Body of pancreas (tissue), 4 donors: ENCODE measurements at regions not wholly inside any gene's neighbourhood (a gene's known extent, or its start where the extent isn't known, plus 50 kb on each side); places are given as distances from the start of the nearest gene placed in this dataset.
"Not testable (repeated sequence)": the region's sequence is repeated elsewhere in the genome, so short reads cannot be mapped to it uniquely, and the experiment has no call there.

Experiments used
- ATAC-seq: fragments of 150-250 bp; one replicate; pipeline ENCODE4 v1.9.1; 2016
- DNase-seq, 4 donors: peaks; one replicate each; pipeline ENCODE4 v3.0.0-alpha.2; 2019
- H3K27ac ChIP-seq, 4 donors: fragments of 200-600 bp; sonication (generic); 1 replicate in 3 of 4; 2 replicates in 1 of 4; pipeline versions ENCODE4 v1.5.1 to v1.6.1; 2016 to 2019; ENCODE audit warnings: mild to moderate bottlenecking in 1 of 4, mixed read lengths in 1 of 4, moderate library complexity in 1 of 4
- H3K27me3 ChIP-seq, 2 donors: fragments of 200-600 bp; sonication (generic); one replicate each; pipeline ENCODE4 v1.6.0; 2016; ENCODE audit warnings: mild to moderate bottlenecking in 1 of 2
- H3K36me3 ChIP-seq, 2 donors: fragments of 200-600 bp; sonication (generic); replicated peaks in 1 of 2; 2 replicates each; pipeline ENCODE4 v1.5.1; 2016; ENCODE audit warnings: low read depth in 2 of 2; ENCODE audit not compliant: insufficient read depth in 1 of 2
- H3K4me1 ChIP-seq: fragments of 200-600 bp; sonication (generic); one replicate; pipeline ENCODE4 v1.6.0; 2016
- H3K4me3 ChIP-seq, 2 donors: fragments of 200-600 bp; sonication (generic); 1 replicate in 1 of 2; 2 replicates in 1 of 2; pipeline ENCODE4 v1.5.1; 2016 to 2019
- H3K9me3 ChIP-seq, 3 donors: fragments of 200-600 bp; sonication (generic); 1 replicate in 2 of 3; 2 replicates in 1 of 3; pipeline ENCODE4 v1.5.1; 2016
- POLR2A ChIP-seq, 3 donors: fragments of 450-650 bp; IDR thresholded peaks; one replicate each; pipeline ENCODE4 v1.6.1; 2016; ENCODE audit warnings: antibody characterized with exemption in 3 of 3, mild to moderate bottlenecking in 2 of 3
- WGBS, 2 donors: methylation state at CpG; one replicate each; pipeline ENCODE4 v1.1.5; 2017; 5-methylcytosine and 5-hydroxymethylcytosine counted together
- intact Hi-C: fragments of 100-400 bp; cut with DNase I; formaldehyde crosslinking; loops from one replicate; pipeline ENCODE4 v1.15.1; 2023
- TF ChIP-seq, protein P1 (sequence below), 7 experiments: fragments of 450-650 bp in 4 of 7; fragments of 200-600 bp in 3 of 7; sonication (generic) in 3 of 7; IDR thresholded peaks; one replicate each; pipeline ENCODE4 v1.5.1; 2016 to 2019; ENCODE audit warnings: antibody characterized with exemption in 7 of 7

DNA sequence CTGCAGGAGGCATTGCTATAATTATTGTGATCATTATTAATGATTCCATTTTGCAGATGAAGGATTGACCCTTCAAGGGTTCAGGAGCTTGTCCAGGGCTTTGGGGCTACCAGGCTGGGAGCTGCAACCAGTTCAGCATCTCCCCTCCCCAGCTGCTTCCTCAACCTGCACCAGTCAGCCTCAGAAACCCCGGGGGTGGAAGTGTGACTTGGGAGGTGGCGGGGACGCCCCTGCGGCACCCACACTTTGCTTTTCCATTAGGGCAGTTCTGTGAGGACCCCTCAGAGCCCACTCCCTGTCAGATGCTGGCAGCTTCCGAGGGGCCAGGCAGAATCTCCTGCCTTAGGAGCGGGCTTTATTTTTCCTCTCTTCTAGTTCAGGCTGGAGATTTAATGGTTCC, 85.6 kb downstream of the OLFM1 start:
- TF ChIP-seq, protein P1, sequence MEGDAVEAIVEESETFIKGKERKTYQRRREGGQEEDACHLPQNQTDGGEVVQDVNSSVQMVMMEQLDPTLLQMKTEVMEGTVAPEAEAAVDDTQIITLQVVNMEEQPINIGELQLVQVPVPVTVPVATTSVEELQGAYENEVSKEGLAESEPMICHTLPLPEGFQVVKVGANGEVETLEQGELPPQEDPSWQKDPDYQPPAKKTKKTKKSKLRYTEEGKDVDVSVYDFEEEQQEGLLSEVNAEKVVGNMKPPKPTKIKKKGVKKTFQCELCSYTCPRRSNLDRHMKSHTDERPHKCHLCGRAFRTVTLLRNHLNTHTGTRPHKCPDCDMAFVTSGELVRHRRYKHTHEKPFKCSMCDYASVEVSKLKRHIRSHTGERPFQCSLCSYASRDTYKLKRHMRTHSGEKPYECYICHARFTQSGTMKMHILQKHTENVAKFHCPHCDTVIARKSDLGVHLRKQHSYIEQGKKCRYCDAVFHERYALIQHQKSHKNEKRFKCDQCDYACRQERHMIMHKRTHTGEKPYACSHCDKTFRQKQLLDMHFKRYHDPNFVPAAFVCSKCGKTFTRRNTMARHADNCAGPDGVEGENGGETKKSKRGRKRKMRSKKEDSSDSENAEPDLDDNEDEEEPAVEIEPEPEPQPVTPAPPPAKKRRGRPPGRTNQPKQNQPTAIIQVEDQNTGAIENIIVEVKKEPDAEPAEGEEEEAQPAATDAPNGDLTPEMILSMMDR (IDR thresholded peaks at IDR 0.05) = no peak
- no peak for TF ChIP-seq POLR2A (IDR thresholded peaks at IDR 0.05)

DNA sequence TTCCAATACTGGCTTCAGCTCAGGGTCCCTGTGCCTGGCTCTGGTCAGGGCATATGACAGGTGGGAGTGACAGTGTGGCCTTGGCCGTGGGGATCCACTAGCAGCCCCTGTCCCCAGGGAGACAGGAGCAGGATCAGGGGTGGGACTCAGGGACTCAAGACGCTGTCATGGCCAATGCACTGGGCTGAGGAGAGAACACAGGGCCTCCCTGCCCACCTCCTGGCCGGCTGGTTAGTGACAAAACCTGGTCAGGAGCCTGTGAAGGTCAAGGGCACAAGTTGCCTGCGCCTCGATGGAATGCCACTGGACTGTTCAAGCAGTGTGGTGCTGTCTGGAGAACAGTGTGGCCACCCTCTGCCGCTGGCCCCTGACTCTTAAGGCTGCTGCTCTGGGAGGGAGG, 86.8 kb downstream of the OLFM1 start:
- no peak overlapping the region for H3K27ac ChIP-seq
- DNase-seq = no peak
- no peak overlapping the region for H3K4me3 ChIP-seq
- intact Hi-C loops = no loop called here
- no peak for TF ChIP-seq POLR2A (IDR thresholded peaks at IDR 0.05)
- TF ChIP-seq, protein P1 (IDR thresholded peaks at IDR 0.05) = no peak
- H3K9me3 ChIP-seq = no peaks in the 10 kb centered on the region
- no peaks in the 10 kb centered on the region for H3K36me3 ChIP-seq
- H3K27me3 ChIP-seq = no peaks in the 10 kb centered on the region
- no peaks in the 10 kb centered on the region for H3K4me1 ChIP-seq
- 66 to 100% methylated on average over 1 to 6 of the region's 6 CpGs for WGBS, 2 donors
- ATAC-seq = no peak

More for the DNA sequence above, 85.6 kb downstream of the OLFM1 start:
- H3K4me1 ChIP-seq = peaks cover 10% of the 10 kb centered on the region
- WGBS, 2 donors = 79 to 84% methylated on average over 6 of the region's 6 CpGs
- ATAC-seq (no peak), DNase-seq (no peak)
- H3K36me3 ChIP-seq = no peaks in the 10 kb centered on the region
- intact Hi-C loops = no loop called here
- no peak overlapping the region for H3K27ac ChIP-seq
- H3K9me3 ChIP-seq = no peaks in the 10 kb centered on the region
- H3K4me3 ChIP-seq = no peak overlapping the region
- no peaks in the 10 kb centered on the region for H3K27me3 ChIP-seq

DNA sequence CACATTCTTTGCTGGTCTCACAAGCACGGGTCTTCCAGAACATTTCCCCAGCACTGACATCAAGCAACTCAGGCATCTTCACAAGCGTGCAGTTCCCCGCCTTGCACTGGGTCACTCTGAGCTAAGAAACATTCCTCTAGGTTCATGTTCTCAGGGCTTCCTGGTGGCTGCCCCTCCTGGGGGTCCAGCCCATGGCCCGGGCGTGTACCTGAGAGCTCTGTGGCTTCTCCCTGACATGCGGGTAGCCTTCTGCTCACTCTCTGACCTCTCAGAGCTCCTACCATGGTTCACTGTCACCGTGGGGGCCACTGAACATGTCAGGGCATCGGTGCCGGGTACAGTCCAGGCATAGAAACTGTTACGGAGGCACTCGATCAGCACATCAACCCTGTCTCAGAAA, 87.5 kb downstream of the OLFM1 start:
- H3K27me3 ChIP-seq = no peaks in the 10 kb centered on the region
- intact Hi-C loops = no loop called here
- no peak overlapping the region for H3K27ac ChIP-seq
- no peak for ATAC-seq
- no peak overlapping the region for H3K4me3 ChIP-seq
- H3K4me1 ChIP-seq = no peaks in the 10 kb centered on the region
- no peaks in the 10 kb centered on the region for H3K9me3 ChIP-seq
- no peaks in the 10 kb centered on the region for H3K36me3 ChIP-seq
- TF ChIP-seq POLR2A (IDR thresholded peaks at IDR 0.05) = no peak
- TF ChIP-seq, protein P1 (IDR thresholded peaks at IDR 0.05) = no peak
- WGBS, 2 donors = 79 to 93% methylated on average over 3 to 11 of the region's 11 CpGs
- no peak for DNase-seq

DNA sequence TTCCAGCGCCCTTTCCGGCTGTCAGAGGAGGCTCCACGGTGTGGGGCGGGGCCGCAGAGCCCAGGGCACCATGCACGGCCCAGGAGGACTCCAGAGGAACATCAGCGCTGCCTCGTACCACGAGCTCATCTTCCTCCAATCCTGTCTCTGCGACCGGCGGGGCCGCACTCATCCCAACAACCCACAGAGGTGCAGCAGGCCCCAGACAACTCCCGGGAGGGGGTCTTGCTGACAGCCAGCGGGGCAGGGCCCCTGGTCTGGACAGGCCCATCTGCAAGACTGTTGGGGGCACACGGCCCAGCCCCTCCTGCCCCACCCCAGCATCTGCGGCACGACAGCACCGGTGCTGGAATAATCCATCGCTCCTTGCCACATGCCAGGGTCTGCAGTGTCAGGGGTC, 88.8 kb downstream of the OLFM1 start:
- TF ChIP-seq POLR2A (IDR thresholded peaks at IDR 0.05) = no peak
- TF ChIP-seq, protein P1 (IDR thresholded peaks at IDR 0.05) = no peak
- Histone ChIP-seq H3K9me3 (no peaks in the 10 kb centered on the region), H3K4me3 (no peak overlapping the region), H3K27ac (no peak overlapping the region), H3K4me1 (no peaks in the 10 kb centered on the region), H3K27me3 (no peaks in the 10 kb centered on the region), H3K36me3 (no peaks in the 10 kb centered on the region)
- intact Hi-C loops = no loop called here
- ATAC-seq (no peak), DNase-seq (no peak)
- WGBS, 2 donors = 65 to 85% methylated on average over 12 to 16 of the region's 20 CpGs

DNA sequence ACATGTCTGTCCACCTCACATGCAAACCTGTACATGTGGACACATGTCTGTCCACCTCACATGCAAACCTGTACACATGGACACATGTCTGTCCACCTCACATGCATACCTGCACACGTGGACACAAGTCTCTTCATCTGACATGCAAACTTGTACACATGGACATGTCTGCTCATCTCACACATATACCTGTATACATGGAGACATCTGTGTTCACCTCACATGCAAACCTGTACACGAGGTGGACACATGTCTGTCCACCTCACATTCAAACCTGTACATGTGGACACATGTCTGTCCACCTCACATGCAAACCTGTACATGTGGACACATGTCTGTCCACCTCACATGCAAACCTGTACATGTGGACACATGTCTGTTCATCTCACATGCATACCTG, 90.1 kb downstream of the OLFM1 start:
- H3K4me1 ChIP-seq, H3K4me3 ChIP-seq, ATAC-seq, H3K36me3 ChIP-seq, H3K27ac ChIP-seq, H3K9me3 ChIP-seq, H3K27me3 ChIP-seq, intact Hi-C loops, DNase-seq: not testable (repeated sequence)
- WGBS, 2 donors = 32 to 36% methylated on average over 2 of the region's 2 CpGs
